ENCODE measurements at regions not wholly inside any gene's neighbourhood (a gene's known extent, or its start where the extent isn't known, plus 50 kb on each side); places are given as distances from the start of the nearest gene placed in this dataset.
"Not testable (repeated sequence)": the region's sequence is repeated elsewhere in the genome, so short reads cannot be mapped to it uniquely, and the experiment has no call there.

GRCh38 chr1:88499671-88500070 is 184.4 kb upstream of the PKN2 start:
- Histone ChIP-seq H3K4me1 (ENCODE audit: control insufficient read depth, insufficient read depth, low read length) (no peaks in the 10 kb centered on the region), H3K9me3 (ENCODE audit: control insufficient read depth, low read depth, low read length) (no peaks in the 10 kb centered on the region), H3K4me3 (ENCODE audit: low read length) (no peak overlapping the region), H3K27me3 (ENCODE audit: control insufficient read depth, insufficient read depth, low read length) (no peaks in the 10 kb centered on the region), H3K36me3 (ENCODE audit: control insufficient read depth, insufficient read depth, low read length) (no peaks in the 10 kb centered on the region), H3K27ac (ENCODE audit: low read length) (no peak overlapping the region)
- no peak for DNase-seq

- WGBS (ENCODE audit: insufficient coverage, low lambda C conversion rate): no CpG with 5 or more reads among the region's 2 CpGs
- H3K4me3 ChIP-seq (ENCODE audit: low read length): no peak overlapping the region
- no peaks in the 10 kb centered on the region for H3K36me3 ChIP-seq (ENCODE audit: control insufficient read depth, insufficient read depth, low read length)
- H3K4me1 ChIP-seq (ENCODE audit: control insufficient read depth, insufficient read depth, low read length): no peaks in the 10 kb centered on the region
- H3K27me3 ChIP-seq (ENCODE audit: control insufficient read depth, insufficient read depth, low read length): no peaks in the 10 kb centered on the region
- no peaks in the 10 kb centered on the region for H3K9me3 ChIP-seq (ENCODE audit: control insufficient read depth, low read depth, low read length)
- no peak for DNase-seq
- no peak overlapping the region for H3K27ac ChIP-seq (ENCODE audit: low read length)
These were observed 181.2 kb upstream of the PKN2 start for GRCh38 chr1:88502886-88503285.

GRCh38 chr1:88503646-88504045 is 180.4 kb upstream of the PKN2 start:
- Histone ChIP-seq H3K27me3 (ENCODE audit: control insufficient read depth, insufficient read depth, low read length) (no peaks in the 10 kb centered on the region), H3K27ac (ENCODE audit: low read length) (no peak overlapping the region), H3K4me3 (ENCODE audit: low read length) (no peak overlapping the region), H3K36me3 (ENCODE audit: control insufficient read depth, insufficient read depth, low read length) (no peaks in the 10 kb centered on the region), H3K9me3 (ENCODE audit: control insufficient read depth, low read depth, low read length) (no peaks in the 10 kb centered on the region), H3K4me1 (ENCODE audit: control insufficient read depth, insufficient read depth, low read length) (no peaks in the 10 kb centered on the region)
- DNase-seq: no peak

- H3K4me1 ChIP-seq (ENCODE audit: control insufficient read depth, insufficient read depth, low read length): no peaks in the 10 kb centered on the region
- 80% methylated on average over 1 of the region's 1 CpG for WGBS (ENCODE audit: insufficient coverage, low lambda C conversion rate)
- H3K4me3 ChIP-seq (ENCODE audit: low read length): no peak overlapping the region
- H3K36me3 ChIP-seq (ENCODE audit: control insufficient read depth, insufficient read depth, low read length): no peaks in the 10 kb centered on the region
- no peaks in the 10 kb centered on the region for H3K27me3 ChIP-seq (ENCODE audit: control insufficient read depth, insufficient read depth, low read length)
- H3K27ac ChIP-seq (ENCODE audit: low read length): no peak overlapping the region
- no peaks in the 10 kb centered on the region for H3K9me3 ChIP-seq (ENCODE audit: control insufficient read depth, low read depth, low read length)
- DNase-seq: no peak
These were observed 179.5 kb upstream of the PKN2 start for GRCh38 chr1:88504601-88505000.

GRCh38 chr1:88509379-88509778 is 174.7 kb upstream of the PKN2 start:
- H3K27ac ChIP-seq (ENCODE audit: low read length): no peak overlapping the region
- no CpG with 5 or more reads among the region's 3 CpGs for WGBS (ENCODE audit: insufficient coverage, low lambda C conversion rate)
- no peaks in the 10 kb centered on the region for H3K27me3 ChIP-seq (ENCODE audit: control insufficient read depth, insufficient read depth, low read length)
- H3K36me3 ChIP-seq (ENCODE audit: control insufficient read depth, insufficient read depth, low read length): no peaks in the 10 kb centered on the region
- no peaks in the 10 kb centered on the region for H3K4me1 ChIP-seq (ENCODE audit: control insufficient read depth, insufficient read depth, low read length)
- no peak overlapping the region for H3K4me3 ChIP-seq (ENCODE audit: low read length)
- no peaks in the 10 kb centered on the region for H3K9me3 ChIP-seq (ENCODE audit: control insufficient read depth, low read depth, low read length)
- DNase-seq: peak in 1 of 2 donors; percentile 14

- no peaks in the 10 kb centered on the region for H3K4me1 ChIP-seq (ENCODE audit: control insufficient read depth, insufficient read depth, low read length)
- H3K27ac ChIP-seq (ENCODE audit: low read length): no peak overlapping the region
- no peaks in the 10 kb centered on the region for H3K36me3 ChIP-seq (ENCODE audit: control insufficient read depth, insufficient read depth, low read length)
- H3K9me3 ChIP-seq (ENCODE audit: control insufficient read depth, low read depth, low read length): no peaks in the 10 kb centered on the region
- H3K4me3 ChIP-seq (ENCODE audit: low read length): no peak overlapping the region
- H3K27me3 ChIP-seq (ENCODE audit: control insufficient read depth, insufficient read depth, low read length): no peaks in the 10 kb centered on the region
- DNase-seq: no peak
- WGBS (ENCODE audit: insufficient coverage, low lambda C conversion rate): no CpG with 5 or more reads among the region's 1 CpG
These were observed 169.5 kb upstream of the PKN2 start for GRCh38 chr1:88514544-88515060.

- WGBS (ENCODE audit: insufficient coverage, low lambda C conversion rate): no CpG with 5 or more reads among the region's 1 CpG
These were observed 166.6 kb upstream of the PKN2 start for GRCh38 chr1:88517499-88517898.

GRCh38 chr1:88519156-88519555 is 164.9 kb upstream of the PKN2 start:
- H3K36me3 ChIP-seq (ENCODE audit: control insufficient read depth, insufficient read depth, low read length): no peaks in the 10 kb centered on the region
- no peak overlapping the region for H3K4me3 ChIP-seq (ENCODE audit: low read length)
- no peaks in the 10 kb centered on the region for H3K4me1 ChIP-seq (ENCODE audit: control insufficient read depth, insufficient read depth, low read length)
- DNase-seq: no peak
- no peaks in the 10 kb centered on the region for H3K27me3 ChIP-seq (ENCODE audit: control insufficient read depth, insufficient read depth, low read length)
- H3K9me3 ChIP-seq (ENCODE audit: control insufficient read depth, low read depth, low read length): no peaks in the 10 kb centered on the region
- no CpG with 5 or more reads among the region's 1 CpG for WGBS (ENCODE audit: insufficient coverage, low lambda C conversion rate)
- H3K27ac ChIP-seq (ENCODE audit: low read length): no peak overlapping the region

More at GRCh38 chr1:88517499-88517898, 166.6 kb upstream of the PKN2 start:
- H3K36me3 ChIP-seq (ENCODE audit: control insufficient read depth, insufficient read depth, low read length); H3K9me3 ChIP-seq (ENCODE audit: control insufficient read depth, low read depth, low read length); H3K27ac ChIP-seq (ENCODE audit: low read length); H3K4me3 ChIP-seq (ENCODE audit: low read length); DNase-seq; H3K27me3 ChIP-seq (ENCODE audit: control insufficient read depth, insufficient read depth, low read length); H3K4me1 ChIP-seq (ENCODE audit: control insufficient read depth, insufficient read depth, low read length): not testable (repeated sequence)

GRCh38 chr1:88523854-88524528 is 160.1 kb upstream of the PKN2 start:
- Histone ChIP-seq H3K4me3 (ENCODE audit: low read length) (no peak overlapping the region), H3K9me3 (ENCODE audit: control insufficient read depth, low read depth, low read length) (no peaks in the 10 kb centered on the region), H3K27ac (ENCODE audit: low read length) (no peak overlapping the region), H3K36me3 (ENCODE audit: control insufficient read depth, insufficient read depth, low read length) (no peaks in the 10 kb centered on the region), H3K4me1 (ENCODE audit: control insufficient read depth, insufficient read depth, low read length) (no peaks in the 10 kb centered on the region), H3K27me3 (ENCODE audit: control insufficient read depth, insufficient read depth, low read length) (no peaks in the 10 kb centered on the region)
- no peak for DNase-seq
- 93% methylated on average over 4 of the region's 4 CpGs for WGBS (ENCODE audit: insufficient coverage, low lambda C conversion rate)

- Histone ChIP-seq H3K4me1 (ENCODE audit: control insufficient read depth, insufficient read depth, low read length) (no peaks in the 10 kb centered on the region), H3K27me3 (ENCODE audit: control insufficient read depth, insufficient read depth, low read length) (no peaks in the 10 kb centered on the region), H3K9me3 (ENCODE audit: control insufficient read depth, low read depth, low read length) (no peaks in the 10 kb centered on the region), H3K4me3 (ENCODE audit: low read length) (no peak overlapping the region), H3K36me3 (ENCODE audit: control insufficient read depth, insufficient read depth, low read length) (no peaks in the 10 kb centered on the region), H3K27ac (ENCODE audit: low read length) (no peak overlapping the region)
- DNase-seq: no peak
- WGBS (ENCODE audit: insufficient coverage, low lambda C conversion rate): 88% methylated on average over 2 of the region's 3 CpGs
These were observed 157.6 kb upstream of the PKN2 start for GRCh38 chr1:88526456-88526855.

GRCh38 chr1:88528792-88529191 is 155.3 kb upstream of the PKN2 start:
- H3K4me1 ChIP-seq (ENCODE audit: control insufficient read depth, insufficient read depth, low read length): no peaks in the 10 kb centered on the region
- DNase-seq: no peak
- no CpG with 5 or more reads among the region's 4 CpGs for WGBS (ENCODE audit: insufficient coverage, low lambda C conversion rate)

More at GRCh38 chr1:88528792-88529191, 155.3 kb upstream of the PKN2 start:
- Histone ChIP-seq H3K4me3 (ENCODE audit: low read length) (no peak overlapping the region), H3K9me3 (ENCODE audit: control insufficient read depth, low read depth, low read length) (no peaks in the 10 kb centered on the region), H3K36me3 (ENCODE audit: control insufficient read depth, insufficient read depth, low read length) (no peaks in the 10 kb centered on the region), H3K27ac (ENCODE audit: low read length) (no peak overlapping the region), H3K27me3 (ENCODE audit: control insufficient read depth, insufficient read depth, low read length) (no peaks in the 10 kb centered on the region)
